ENCODE measurements at regions not wholly inside any gene's neighbourhood (a gene's known extent, or its start where the extent isn't known, plus 50 kb on each side); places are given as distances from the start of the nearest gene placed in this dataset.

DNA sequence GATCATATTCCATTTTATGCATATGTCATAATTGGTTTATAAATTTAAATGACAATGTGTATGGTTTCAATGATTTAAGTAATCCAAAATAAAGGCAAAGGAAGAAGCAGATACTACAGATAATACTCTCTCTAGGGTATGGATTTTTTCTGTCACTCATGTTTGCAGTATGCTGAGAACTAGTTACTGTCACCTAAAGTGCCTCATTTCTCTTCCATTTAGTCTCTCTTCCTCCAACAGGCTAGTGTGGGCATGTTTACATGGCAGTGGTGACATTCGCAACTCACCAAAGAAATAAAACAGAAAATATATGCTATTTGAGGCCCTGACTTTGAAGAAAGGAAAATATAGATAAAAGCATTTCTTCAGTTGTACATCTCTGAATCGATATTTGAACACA, 1460.4 kb upstream of the ZEB2 start:
- no peaks in the 10 kb centered on the region for H3K27me3 Mint-ChIP-seq
- no peak for ATAC-seq (ENCODE audit: low read depth)
- intact Hi-C loops (cut with micrococcal nuclease), result no loop called here

DNA sequence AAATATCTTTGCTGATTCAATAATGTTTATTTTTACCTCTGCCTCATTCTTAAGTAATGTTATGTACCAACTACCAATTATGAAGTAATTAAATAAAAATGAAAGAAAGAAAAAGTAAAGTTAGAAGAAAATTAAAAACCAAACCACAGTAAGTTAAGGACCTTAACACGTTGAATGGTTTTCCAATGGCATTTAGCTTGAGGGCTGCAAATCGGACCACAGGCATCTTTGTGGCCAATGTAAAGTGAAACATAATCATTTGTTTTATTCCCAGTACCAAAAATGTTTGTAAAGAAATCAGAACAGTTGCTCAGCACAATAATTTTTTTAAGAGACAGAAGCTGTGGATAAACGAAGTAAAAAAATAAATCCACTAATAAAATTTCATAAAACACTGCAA, 1455.5 kb upstream of the ZEB2 start:
- ChIA-PET CTCF (no interaction called here), POLR2A (no interaction called here)
- ATAC-seq (ENCODE audit: low read depth) (no peak), DNase-seq (no peak)
- H3K9me3 Mint-ChIP-seq, result no peaks in the 10 kb centered on the region
- TF ChIP-seq, protein P1, sequence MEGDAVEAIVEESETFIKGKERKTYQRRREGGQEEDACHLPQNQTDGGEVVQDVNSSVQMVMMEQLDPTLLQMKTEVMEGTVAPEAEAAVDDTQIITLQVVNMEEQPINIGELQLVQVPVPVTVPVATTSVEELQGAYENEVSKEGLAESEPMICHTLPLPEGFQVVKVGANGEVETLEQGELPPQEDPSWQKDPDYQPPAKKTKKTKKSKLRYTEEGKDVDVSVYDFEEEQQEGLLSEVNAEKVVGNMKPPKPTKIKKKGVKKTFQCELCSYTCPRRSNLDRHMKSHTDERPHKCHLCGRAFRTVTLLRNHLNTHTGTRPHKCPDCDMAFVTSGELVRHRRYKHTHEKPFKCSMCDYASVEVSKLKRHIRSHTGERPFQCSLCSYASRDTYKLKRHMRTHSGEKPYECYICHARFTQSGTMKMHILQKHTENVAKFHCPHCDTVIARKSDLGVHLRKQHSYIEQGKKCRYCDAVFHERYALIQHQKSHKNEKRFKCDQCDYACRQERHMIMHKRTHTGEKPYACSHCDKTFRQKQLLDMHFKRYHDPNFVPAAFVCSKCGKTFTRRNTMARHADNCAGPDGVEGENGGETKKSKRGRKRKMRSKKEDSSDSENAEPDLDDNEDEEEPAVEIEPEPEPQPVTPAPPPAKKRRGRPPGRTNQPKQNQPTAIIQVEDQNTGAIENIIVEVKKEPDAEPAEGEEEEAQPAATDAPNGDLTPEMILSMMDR (IDR thresholded peaks at IDR 0.05), result no peak
- no peaks in the 10 kb centered on the region for H3K27me3 Mint-ChIP-seq
- no peaks in the 10 kb centered on the region for H3K4me1 Mint-ChIP-seq
- no peak overlapping the region for H3K27ac Mint-ChIP-seq
- H3K4me3 Mint-ChIP-seq, result no peak overlapping the region
- intact Hi-C loops (cut with micrococcal nuclease), result no loop called here
- no peaks in the 10 kb centered on the region for H3K36me3 Mint-ChIP-seq (ENCODE audit: low read depth)

More for the DNA sequence above, 1460.4 kb upstream of the ZEB2 start:
- CTCF ChIA-PET, result no interaction called here
- no peaks in the 10 kb centered on the region for H3K9me3 Mint-ChIP-seq
- POLR2A ChIA-PET, result no interaction called here
- no peak overlapping the region for H3K4me3 Mint-ChIP-seq
- no peak overlapping the region for H3K27ac Mint-ChIP-seq
- TF ChIP-seq, protein P1 (IDR thresholded peaks at IDR 0.05), result no peak
- H3K36me3 Mint-ChIP-seq (ENCODE audit: low read depth), result no peaks in the 10 kb centered on the region
- DNase-seq, result no peak
- no peaks in the 10 kb centered on the region for H3K4me1 Mint-ChIP-seq

DNA sequence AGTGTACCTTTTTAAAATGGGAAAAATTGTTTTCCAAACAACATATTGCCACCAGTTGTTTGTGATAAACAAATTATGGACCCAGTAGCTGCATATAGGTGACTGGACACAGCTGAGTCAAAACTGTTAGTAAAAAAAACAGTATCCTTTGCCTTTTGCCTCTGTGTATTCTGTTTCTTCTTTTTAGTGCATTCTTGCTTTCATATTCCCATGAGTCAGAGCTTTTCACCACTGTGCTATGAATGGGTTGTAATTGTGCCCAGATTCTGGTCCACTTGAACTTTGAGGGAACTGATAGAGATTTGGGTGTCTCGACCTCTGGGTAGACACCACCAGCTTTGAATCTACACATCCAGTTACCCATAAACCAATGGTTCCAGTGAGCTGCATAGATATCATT, 1441.9 kb upstream of the ZEB2 start:
- Mint-ChIP-seq H3K27me3 (peaks cover 2% of the 10 kb centered on the region), H3K4me3 (no peak overlapping the region), H3K4me1 (no peaks in the 10 kb centered on the region), H3K36me3 (ENCODE audit: low read depth) (no peaks in the 10 kb centered on the region), H3K27ac (no peak overlapping the region), H3K9me3 (peaks cover 7% of the 10 kb centered on the region)
- ChIA-PET CTCF (no interaction called here), POLR2A (no interaction called here)
- DNase-seq, result no peak
- ATAC-seq (ENCODE audit: low read depth), result no peak
- intact Hi-C loops (cut with micrococcal nuclease), result no loop called here
- TF ChIP-seq, protein P1 (IDR thresholded peaks at IDR 0.05), result no peak

DNA sequence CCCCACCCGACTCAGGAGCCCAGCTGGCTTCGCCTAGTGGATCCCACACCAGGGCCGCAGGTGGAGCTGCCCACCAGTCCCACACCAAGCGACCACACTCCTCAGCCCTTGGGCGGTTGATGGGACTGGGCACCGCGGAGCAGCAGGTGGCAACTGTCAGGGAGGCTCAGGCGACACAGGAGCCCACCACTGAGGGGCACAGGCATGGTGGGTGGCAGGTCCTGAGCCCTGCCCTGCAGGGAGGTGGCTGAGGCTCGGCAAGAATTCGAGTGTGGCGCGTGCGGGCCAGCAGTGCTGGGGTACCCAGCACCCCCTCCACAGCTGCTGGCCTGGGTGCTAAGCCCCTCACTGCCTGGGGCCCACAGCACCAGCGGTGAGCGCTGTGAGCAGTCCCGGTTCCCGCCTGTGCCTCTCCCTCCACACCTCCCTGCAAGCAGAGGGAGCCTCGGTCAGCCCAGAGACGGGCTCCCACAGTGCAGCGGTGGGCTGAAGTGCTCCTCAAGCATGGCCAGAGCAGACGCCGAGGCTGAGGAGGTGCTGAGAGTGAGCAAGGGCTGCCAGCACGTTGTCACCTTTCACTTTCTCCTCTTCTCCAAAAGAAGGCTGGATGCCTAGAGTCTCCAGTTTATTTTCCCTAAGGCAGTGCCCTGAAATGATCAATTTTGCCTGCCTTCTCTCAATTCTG, 1440.7 kb upstream of the ZEB2 start:
- CTCF ChIA-PET, result no interaction called here
- Mint-ChIP-seq H3K4me3 (no peak overlapping the region), H3K4me1 (no peaks in the 10 kb centered on the region), H3K9me3 (peaks cover 15% of the 10 kb centered on the region), H3K27ac (no peak overlapping the region), H3K36me3 (ENCODE audit: low read depth) (no peaks in the 10 kb centered on the region), H3K27me3 (peaks cover 2% of the 10 kb centered on the region)
- TF ChIP-seq, protein P1 (IDR thresholded peaks at IDR 0.05), result no peak
- intact Hi-C loops (cut with micrococcal nuclease), result no loop called here
- POLR2A ChIA-PET, result no interaction called here
- no peak for DNase-seq
- no peak for ATAC-seq (ENCODE audit: low read depth)

DNA sequence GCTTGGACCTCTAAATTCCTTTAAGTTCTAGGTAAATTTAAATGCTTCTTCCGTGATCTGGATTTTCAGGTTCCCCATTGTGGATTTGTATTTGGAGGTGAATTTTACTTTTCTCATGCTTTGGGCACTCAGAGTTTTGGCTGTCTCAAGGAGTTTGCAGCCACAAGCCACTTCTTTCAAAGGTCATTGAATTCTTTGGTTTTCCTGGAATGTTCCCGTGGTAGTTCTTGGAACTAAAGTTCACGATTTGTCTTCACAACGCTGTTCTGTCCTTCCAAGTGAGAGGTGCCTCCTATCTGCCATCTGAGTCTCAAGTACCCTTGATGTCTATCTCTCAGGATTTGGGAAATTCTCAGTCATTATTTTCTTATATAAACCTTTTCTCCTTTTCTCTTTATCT, 1438.7 kb upstream of the ZEB2 start:
- H3K4me3 Mint-ChIP-seq, result no peak overlapping the region
- CTCF ChIA-PET, result no interaction called here
- intact Hi-C loops (cut with micrococcal nuclease), result no loop called here
- TF ChIP-seq, protein P1 (IDR thresholded peaks at IDR 0.05), result no peak
- no peaks in the 10 kb centered on the region for H3K36me3 Mint-ChIP-seq (ENCODE audit: low read depth)
- no peak for ATAC-seq (ENCODE audit: low read depth)
- H3K9me3 Mint-ChIP-seq, result peaks cover 24% of the 10 kb centered on the region
- H3K4me1 Mint-ChIP-seq, result no peaks in the 10 kb centered on the region
- POLR2A ChIA-PET, result no interaction called here
- no peak for DNase-seq
- H3K27me3 Mint-ChIP-seq, result peaks cover 2% of the 10 kb centered on the region
- H3K27ac Mint-ChIP-seq, result no peak overlapping the region
